ENCODE measurements at regions not wholly inside any gene's neighbourhood (a gene's known extent, or its start where the extent isn't known, plus 50 kb on each side); places are given as distances from the start of the nearest gene placed in this dataset.

- TF ChIP-seq CTCF (IDR thresholded peaks at IDR 0.05; ENCODE audit: low read depth, low read length): no peak
- no peak overlapping the region for H3K4me3 ChIP-seq (ENCODE audit: low read depth, low read length)
- no peak for DNase-seq
- H3K9me3 ChIP-seq: no peaks in the 10 kb centered on the region
- 0 out of 2 replicates have a peak, but pooled peaks cover 3% of the 10 kb centered on the region for H3K4me1 ChIP-seq
- no peaks in the 10 kb centered on the region for H3K36me3 ChIP-seq
- H3K27me3 ChIP-seq: no peaks in the 10 kb centered on the region
These were observed 646.2 kb downstream of the KCNT2 start for GRCh38 chr1:195962051-195962450.

GRCh38 chr1:195960580-195960979, 647.7 kb downstream of the KCNT2 start:
- no peaks in the 10 kb centered on the region for H3K27me3 ChIP-seq
- no peaks in the 10 kb centered on the region for H3K9me3 ChIP-seq
- no peaks in the 10 kb centered on the region for H3K36me3 ChIP-seq
- H3K4me3 ChIP-seq (ENCODE audit: low read depth, low read length): no peak overlapping the region
- H3K4me1 ChIP-seq: 0 out of 2 replicates have a peak, but pooled peaks cover 3% of the 10 kb centered on the region
- no peak for DNase-seq
- TF ChIP-seq CTCF (IDR thresholded peaks at IDR 0.05; ENCODE audit: low read depth, low read length): no peak

GRCh38 chr1:195958131-195958530, 650.1 kb downstream of the KCNT2 start:
- TF ChIP-seq CTCF (IDR thresholded peaks at IDR 0.05; ENCODE audit: low read depth, low read length): no peak
- Histone ChIP-seq H3K4me3 (ENCODE audit: low read depth, low read length) (no peak overlapping the region), H3K4me1 (no peaks in the 10 kb centered on the region), H3K9me3 (no peaks in the 10 kb centered on the region), H3K36me3 (no peaks in the 10 kb centered on the region), H3K27me3 (no peaks in the 10 kb centered on the region)
- DNase-seq: no peak

- Histone ChIP-seq H3K4me3 (ENCODE audit: low read depth, low read length) (no peak overlapping the region), H3K27me3 (no peaks in the 10 kb centered on the region), H3K36me3 (no peaks in the 10 kb centered on the region), H3K9me3 (no peaks in the 10 kb centered on the region), H3K4me1 (no peaks in the 10 kb centered on the region)
- no peak for DNase-seq
- no peak for TF ChIP-seq CTCF (IDR thresholded peaks at IDR 0.05; ENCODE audit: low read depth, low read length)
These were observed 651.4 kb downstream of the KCNT2 start for GRCh38 chr1:195956845-195957244.

- no peaks in the 10 kb centered on the region for H3K36me3 ChIP-seq
- no peaks in the 10 kb centered on the region for H3K4me1 ChIP-seq
- no peaks in the 10 kb centered on the region for H3K9me3 ChIP-seq
- H3K27me3 ChIP-seq: no peaks in the 10 kb centered on the region
- H3K4me3 ChIP-seq (ENCODE audit: low read depth, low read length): no peak overlapping the region
- DNase-seq: no peak
- TF ChIP-seq CTCF (IDR thresholded peaks at IDR 0.05; ENCODE audit: low read depth, low read length): no peak
These were observed 653.4 kb downstream of the KCNT2 start for GRCh38 chr1:195954848-195955247.

GRCh38 chr1:195951313-195951712, 656.9 kb downstream of the KCNT2 start:
- peaks cover 7% of the 10 kb centered on the region; the same call in 1 of the 2 replicates for H3K4me1 ChIP-seq
- no peak for TF ChIP-seq CTCF (IDR thresholded peaks at IDR 0.05; ENCODE audit: low read depth, low read length)

More at GRCh38 chr1:195951313-195951712, 656.9 kb downstream of the KCNT2 start:
- H3K4me3 ChIP-seq (ENCODE audit: low read depth, low read length): no peak overlapping the region
- no peaks in the 10 kb centered on the region for H3K36me3 ChIP-seq
- H3K27me3 ChIP-seq: no peaks in the 10 kb centered on the region
- no peak for DNase-seq
- H3K9me3 ChIP-seq: no peaks in the 10 kb centered on the region
